ENCODE measurements at regions not wholly inside any gene's neighbourhood (a gene's known extent, or its start where the extent isn't known, plus 50 kb on each side); places are given as distances from the start of the nearest gene placed in this dataset.

DNA sequence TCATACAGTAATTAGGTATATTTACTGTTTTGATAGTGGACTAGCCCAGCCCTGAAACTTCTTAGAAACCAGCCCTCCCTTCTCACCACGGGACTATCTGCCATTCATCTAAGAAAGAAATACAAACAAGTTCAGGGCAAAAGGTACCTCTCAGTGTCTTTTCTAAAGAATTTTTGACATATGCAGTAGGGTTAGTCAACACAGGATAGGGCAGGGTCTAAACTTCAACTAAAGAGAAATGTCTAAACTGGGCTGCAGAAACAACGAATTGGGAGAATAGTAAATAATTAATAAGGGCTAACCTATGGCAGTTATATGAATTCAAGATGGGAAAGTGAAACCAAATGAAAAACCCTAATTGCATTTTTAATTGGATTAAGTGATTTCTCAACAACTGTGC is 496.6 kb downstream of the INHBA start:
- Histone ChIP-seq H3K9me3 (no peaks in the 10 kb centered on the region), H3K27me3 (no peaks in the 10 kb centered on the region), H3K4me3 (no peak overlapping the region), H3K36me3 (no peaks in the 10 kb centered on the region), H3K27ac (no peak overlapping the region), H3K4me1 (ENCODE audit: insufficient read depth) (no peaks in the 10 kb centered on the region)
- intact Hi-C loops (cut with DNase I), result no loop called here
- DNase-seq, result no peak
- 59 to 61% (median 59%) methylated on average over 2 of the region's 2 CpGs for WGBS, 3 donors
- TF ChIP-seq EP300 (IDR thresholded peaks at IDR 0.05) (no peak), CTCF (IDR thresholded peaks at IDR 0.05) (no peak), POLR2A (IDR thresholded peaks at IDR 0.05) (no peak)

- Histone ChIP-seq H3K27ac (no peak overlapping the region), H3K9me3 (no peaks in the 10 kb centered on the region), H3K4me1 (ENCODE audit: insufficient read depth) (no peaks in the 10 kb centered on the region), H3K27me3 (no peaks in the 10 kb centered on the region), H3K4me3 (no peak overlapping the region), H3K36me3 (no peaks in the 10 kb centered on the region)
- no peak for DNase-seq
- WGBS, 3 donors, result 63 to 81% (median 63%) methylated on average over 2 of the region's 2 CpGs
- TF ChIP-seq CTCF (IDR thresholded peaks at IDR 0.05), result no peak
- no peak for TF ChIP-seq EP300 (IDR thresholded peaks at IDR 0.05)
- TF ChIP-seq POLR2A (IDR thresholded peaks at IDR 0.05), result no peak
- intact Hi-C loops (cut with DNase I), result no loop called here
These were observed 497.3 kb downstream of the INHBA start for GRCh38 chr7:41205600-41205999.

GRCh38 chr7:41203542-41203941 is 499.3 kb downstream of the INHBA start:
- Histone ChIP-seq H3K36me3 (no peaks in the 10 kb centered on the region), H3K9me3 (no peaks in the 10 kb centered on the region), H3K27ac (no peak overlapping the region), H3K4me3 (no peak overlapping the region), H3K27me3 (no peaks in the 10 kb centered on the region), H3K4me1 (ENCODE audit: insufficient read depth) (no peaks in the 10 kb centered on the region)
- intact Hi-C loops (cut with DNase I), result no loop called here
- TF ChIP-seq CTCF (IDR thresholded peaks at IDR 0.05) (no peak), EP300 (IDR thresholded peaks at IDR 0.05) (no peak), POLR2A (IDR thresholded peaks at IDR 0.05) (no peak)
- no peak for DNase-seq
- WGBS, 3 donors, result 88 to 92% (median 91%) methylated on average over 2 of the region's 2 CpGs

DNA sequence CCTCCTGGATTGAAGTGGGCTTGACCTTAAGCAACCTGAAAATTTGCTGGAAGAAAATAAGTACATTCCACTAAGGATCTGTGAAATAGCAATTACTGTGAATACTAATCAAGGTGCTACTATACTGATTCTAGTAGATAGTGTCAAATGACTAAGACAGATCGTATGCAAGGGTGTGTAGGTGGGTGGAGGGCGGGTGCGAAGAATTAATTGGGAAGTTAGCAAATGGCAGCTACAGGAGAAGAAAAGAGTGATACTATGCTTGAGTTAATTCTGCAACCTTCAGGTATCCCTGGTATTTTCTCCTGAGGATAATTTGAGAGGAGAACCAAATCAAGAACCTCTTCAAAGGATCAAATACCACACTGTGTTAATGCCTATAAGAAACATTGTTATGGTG is 501.9 kb downstream of the INHBA start:
- Histone ChIP-seq H3K27me3 (no peaks in the 10 kb centered on the region), H3K4me1 (ENCODE audit: insufficient read depth) (no peaks in the 10 kb centered on the region), H3K36me3 (no peaks in the 10 kb centered on the region), H3K9me3 (no peaks in the 10 kb centered on the region), H3K27ac (no peak overlapping the region), H3K4me3 (no peak overlapping the region)
- no peak for DNase-seq
- intact Hi-C loops (cut with DNase I), result no loop called here
- WGBS, 3 donors, result 95 to 97% (median 95%) methylated on average over 3 of the region's 3 CpGs
- TF ChIP-seq EP300 (IDR thresholded peaks at IDR 0.05), result no peak
- no peak for TF ChIP-seq POLR2A (IDR thresholded peaks at IDR 0.05)
- TF ChIP-seq CTCF (IDR thresholded peaks at IDR 0.05), result no peak

- no peaks in the 10 kb centered on the region for H3K27me3 ChIP-seq
- H3K9me3 ChIP-seq, result no peaks in the 10 kb centered on the region
- DNase-seq, result no peak
- no peaks in the 10 kb centered on the region for H3K4me1 ChIP-seq (ENCODE audit: insufficient read depth)
- H3K27ac ChIP-seq, result no peak overlapping the region
- no peak overlapping the region for H3K4me3 ChIP-seq
- 85 to 89% (median 87%) methylated on average over 3 of the region's 3 CpGs for WGBS, 3 donors
- intact Hi-C loops (cut with DNase I), result no loop called here
- H3K36me3 ChIP-seq, result no peaks in the 10 kb centered on the region
- TF ChIP-seq EP300 (IDR thresholded peaks at IDR 0.05) (no peak), CTCF (IDR thresholded peaks at IDR 0.05) (no peak), POLR2A (IDR thresholded peaks at IDR 0.05) (no peak)
These were observed 503.8 kb downstream of the INHBA start for GRCh38 chr7:41199136-41199535.
